ENCODE measurements at regions not wholly inside any gene's neighbourhood (a gene's known extent, or its start where the extent isn't known, plus 50 kb on each side); places are given as distances from the start of the nearest gene placed in this dataset.
"Not testable (repeated sequence)": the region's sequence is repeated elsewhere in the genome, so short reads cannot be mapped to it uniquely, and the experiment has no call there.

DNA sequence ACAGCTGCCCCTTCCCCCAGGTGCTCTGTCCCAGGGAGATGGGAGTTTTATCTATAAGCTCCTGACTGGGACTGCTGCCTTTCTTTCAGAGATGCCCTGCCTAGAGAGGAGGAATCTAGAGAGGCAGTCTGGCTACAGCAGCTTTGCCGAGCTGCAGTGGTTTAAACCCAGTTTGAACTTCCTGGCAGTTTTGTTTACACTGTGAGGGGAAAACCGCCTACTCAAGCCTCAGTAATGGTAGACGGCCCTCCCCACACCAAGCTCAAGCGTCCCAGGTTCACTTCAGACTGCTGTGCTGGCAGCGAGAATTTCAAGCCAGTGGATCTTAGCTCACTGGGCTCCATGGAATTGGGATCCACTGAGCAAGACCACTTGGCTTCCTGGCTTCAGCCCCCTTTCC lies 303.6 kb downstream of the ZIC1 start:
- not testable (repeated sequence) for TF ChIP-seq POLR2A (IDR thresholded peaks at IDR 0.05); CTCF (IDR thresholded peaks at IDR 0.05 in 8 of 11, conservative IDR thresholded peaks at IDR 0.05 in 3 of 11)
